HCT116 (cell line): ENCODE measurements at regions not wholly inside any gene's neighbourhood (a gene's known extent, or its start where the extent isn't known, plus 50 kb on each side); places are given as distances from the start of the nearest gene placed in this dataset.

Source experiments
- ATAC-seq: fragments of 200-7000 bp; cut with Tn5 transposase; 2 replicates; pipeline ENCODE4 v1.9.1; 2020; ENCODE audit warnings: mild to moderate bottlenecking, moderate library complexity
- BruUV-seq: library from RNA; stranded (reverse); fragments of 400-500 nt; replicated peaks from 2 replicates; lab custom pipeline; 2021; lab: Mats Ljungman, UMichigan
- CTCF ChIA-PET: fragments of 300-600 bp; sonication (Branson Sonifier 250); formaldehyde crosslinking; loops from one replicate; lab custom pipeline; 2021; ENCODE audit warnings: antibody characterized with exemption; lab: Charles Lee
- POLR2A ChIA-PET: fragments of 300-600, 350-600 bp; sonication (Branson Sonifier 250); formaldehyde crosslinking; loops from one replicate; lab custom pipeline; 2021; ENCODE audit warnings: antibody characterized with exemption; lab: Charles Lee
- RAD21 ChIA-PET, 2 experiments: fragments of 300-600 bp; sonication (Branson Sonifier 250); formaldehyde crosslinking; loops; one replicate each; lab custom pipeline; 2023; ENCODE audit warnings: low total read pairs in 2 of 2; ENCODE audit not compliant: uncharacterized antibody in 2 of 2, unreplicated experiment in 2 of 2, low non-redundant PET in 1 of 2; lab: Charles Lee
- DNase-seq: peaks from one replicate; pipeline ENCODE4 v3.0.0-alpha.2; 2010; ENCODE audit warnings: low read depth, low spot score
- H2AFZ ChIP-seq: fragments of 200-600 bp; shearing (Covaris generic), sonication (generic); 2 replicates; pipeline ENCODE4 v1.6.1; 2017; ENCODE audit warnings: low read depth, mixed run types, mixed read lengths, antibody characterized with exemption, low read length; ENCODE audit not compliant: poor library complexity, severe bottlenecking
- H3K27ac ChIP-seq: 2 replicates; pipeline ENCODE4 v1.5.1; 2012; ENCODE audit warnings: low read depth, low read length
- H3K27me3 ChIP-seq: fragments of 200-600 bp; sonication (generic); 2 replicates; pipeline ENCODE4 v1.6.1; 2016; ENCODE audit warnings: mixed run types, low read length, mixed read lengths; ENCODE audit not compliant: insufficient read depth
- H3K36me3 ChIP-seq, 2 experiments: fragments of 200-500 bp in 1 of 2; fragments of 200-600 bp in 1 of 2; sonication (Bioruptor generic) in 1 of 2; sonication (generic) in 1 of 2; 2 replicates each; pipeline versions ENCODE4 v1.5.1 to v1.6.1; 2014 to 2016; ENCODE audit warnings: low read length in 2 of 2, inconsistent platforms in 1 of 2, mixed read lengths in 1 of 2, mixed run types in 1 of 2; ENCODE audit not compliant: insufficient read depth in 2 of 2, control insufficient read depth in 1 of 2
- H3K4me1 ChIP-seq, 2 experiments: fragments of 200-600 bp in 1 of 2; sonication (generic) in 1 of 2; 2 replicates each; pipeline versions ENCODE4 v1.5.1 to v1.6.1; 2012 to 2017; ENCODE audit warnings: low read length in 2 of 2, inconsistent platforms in 1 of 2, mild to moderate bottlenecking in 1 of 2, mixed read lengths in 1 of 2, mixed run types in 1 of 2, moderate library complexity in 1 of 2; ENCODE audit not compliant: insufficient read depth in 2 of 2, control insufficient read depth in 1 of 2
- H3K4me2 ChIP-seq: fragments of 200-600 bp; sonication (generic); 2 replicates; pipeline ENCODE4 v1.6.1; 2017; ENCODE audit warnings: mixed run types, low read length, mixed read lengths
- H3K4me3 ChIP-seq, 2 experiments: fragments of 200-600 bp in 1 of 2; sonication (generic) in 1 of 2; replicated peaks in 1 of 2; 2 replicates each; pipeline ENCODE4 v1.5.1; 2011 to 2016; ENCODE audit warnings: low read length in 2 of 2, control low read depth in 1 of 2, low read depth in 1 of 2, mild to moderate bottlenecking in 1 of 2, mixed read lengths in 1 of 2, mixed run types in 1 of 2
- H3K79me2 ChIP-seq: fragments of 200-600 bp; sonication (generic); 2 replicates; pipeline ENCODE4 v1.6.1; 2017; ENCODE audit warnings: mild to moderate bottlenecking, mixed run types, low read length, moderate library complexity, mixed read lengths; ENCODE audit not compliant: insufficient read depth
- H3K9ac ChIP-seq: fragments of 200-600 bp; sonication (generic); 2 replicates; pipeline ENCODE4 v1.6.1; 2016; ENCODE audit warnings: low read length, mixed read lengths
- H3K9me2 ChIP-seq: fragments of 200-600 bp; sonication (generic), shearing (Covaris generic); 2 replicates; pipeline ENCODE4 v1.6.1; 2017; ENCODE audit warnings: mixed run types, mild to moderate bottlenecking, moderate library complexity; ENCODE audit not compliant: insufficient read depth
- H3K9me3 ChIP-seq, 2 experiments: fragments of 200-500 bp in 1 of 2; fragments of 200-600 bp in 1 of 2; sonication (Bioruptor generic) in 1 of 2; sonication (generic) in 1 of 2; 2 replicates each; pipeline ENCODE4 v1.6.1; 2014 to 2017; ENCODE audit warnings: low read length in 2 of 2, mixed read lengths in 2 of 2, inconsistent platforms in 1 of 2, low read depth in 1 of 2, mild to moderate bottlenecking in 1 of 2, mixed run types in 1 of 2, moderate library complexity in 1 of 2; ENCODE audit not compliant: control insufficient read depth in 1 of 2, insufficient read depth in 1 of 2
- H4K20me1 ChIP-seq: fragments of 200-600 bp; sonication (generic), shearing (Covaris generic); 2 replicates; pipeline ENCODE4 v1.6.1; 2017; ENCODE audit warnings: mixed run types, mild to moderate bottlenecking, moderate library complexity; ENCODE audit not compliant: insufficient read depth
- CBX3 ChIP-seq: IDR thresholded peaks from 2 replicates; pipeline ENCODE4 v1.6.1; 2012; ENCODE audit warnings: low read depth
- CEBPB ChIP-seq: IDR thresholded peaks from 2 replicates; pipeline ENCODE4 v1.6.1; 2012; ENCODE audit warnings: low read depth
- CTCF ChIP-seq, 3 experiments: fragments of 200-600 bp in 1 of 3; sonication (generic) in 1 of 3; IDR thresholded peaks in 2 of 3; conservative IDR thresholded peaks in 1 of 3; 2 replicates each; pipeline ENCODE4 v1.5.1; 2012 to 2017; ENCODE audit warnings: low read depth in 2 of 3, low read length in 2 of 3, antibody characterized with exemption in 1 of 3, borderline replicate concordance in 1 of 3, control low read depth in 1 of 3, mild to moderate bottlenecking in 1 of 3, mixed read lengths in 1 of 3, mixed run types in 1 of 3, moderate library complexity in 1 of 3; ENCODE audit not compliant: insufficient read depth in 1 of 3
- EGR1 ChIP-seq: IDR thresholded peaks from 2 replicates; pipeline ENCODE4 v1.6.1; 2012; ENCODE audit warnings: low read depth
- ELF1 ChIP-seq: IDR thresholded peaks from 2 replicates; pipeline ENCODE4 v1.6.1; 2012; ENCODE audit warnings: low read depth, borderline replicate concordance
- EZH2 ChIP-seq: fragments of 200-600 bp; sonication (generic); IDR thresholded peaks from 2 replicates; pipeline ENCODE4 v1.6.1; 2017; ENCODE audit warnings: antibody characterized with exemption, mixed run types
- EZH2phosphoT487 ChIP-seq: fragments of 200-600 bp; IDR thresholded peaks from 2 replicates; pipeline ENCODE4 v1.6.1; 2018; ENCODE audit warnings: antibody characterized with exemption, borderline replicate concordance
- FOSL1 ChIP-seq: IDR thresholded peaks from 2 replicates; pipeline ENCODE4 v1.6.1; 2012; ENCODE audit warnings: low read depth
- JUND ChIP-seq: IDR thresholded peaks from 2 replicates; pipeline ENCODE4 v1.6.1; 2012
- MAX ChIP-seq: IDR thresholded peaks from 2 replicates; pipeline ENCODE4 v1.6.1; 2012
- POLR2A ChIP-seq: IDR thresholded peaks from 2 replicates; pipeline ENCODE4 v1.7.0; 2011; ENCODE audit warnings: borderline replicate concordance; ENCODE audit not compliant: insufficient read depth, insufficient read length; ENCODE audit errors: extremely low read depth
- POLR2AphosphoS5 ChIP-seq: IDR thresholded peaks from 2 replicates; pipeline ENCODE4 v1.6.1; 2011; ENCODE audit warnings: mild to moderate bottlenecking, low read depth, low read length, moderate library complexity
- RAD21 ChIP-seq: IDR thresholded peaks from 2 replicates; pipeline ENCODE4 v1.6.1; 2012; ENCODE audit warnings: low read depth, mild to moderate bottlenecking
- SIN3A ChIP-seq: IDR thresholded peaks from 2 replicates; pipeline ENCODE4 v1.6.1; 2012; ENCODE audit warnings: low read depth
- SRF ChIP-seq: IDR thresholded peaks from 2 replicates; pipeline ENCODE4 v1.6.1; 2012; ENCODE audit warnings: low read depth
- TCF7L2 ChIP-seq: IDR thresholded peaks from 2 replicates; pipeline ENCODE4 v1.7.0; 2011; ENCODE audit warnings: borderline replicate concordance, inconsistent platforms; ENCODE audit not compliant: insufficient read depth, insufficient read length; ENCODE audit errors: extremely low read depth
- YY1 ChIP-seq: IDR thresholded peaks from 2 replicates; pipeline ENCODE4 v1.6.1; 2011; ENCODE audit warnings: low read length, low read depth, moderate library complexity, mild to moderate bottlenecking; ENCODE audit not compliant: insufficient replicate concordance; ENCODE audit errors: extremely low read depth
- ZFX ChIP-seq: fragments of 450-650 bp; IDR thresholded peaks from 2 replicates; pipeline ENCODE4 v1.6.1; 2017
- ZNF274 ChIP-seq: fragments of 200-500 bp; sonication (Bioruptor generic); IDR thresholded peaks from 2 replicates; pipeline ENCODE4 v1.6.1; 2014; ENCODE audit warnings: mild to moderate bottlenecking, low read depth, low read length, inconsistent platforms
- intact Hi-C: fragments of 100-400 bp; cut with micrococcal nuclease; formaldehyde crosslinking; loops from 2 replicates; pipeline ENCODE4 v1.10.0; 2022

GRCh38 chr16:86891121-86891520, 312.8 kb downstream of the FOXL1 start:
- no peak for ATAC-seq
- intact Hi-C loops: no loop called here
- H3K4me2 ChIP-seq: no peak overlapping the region
- H3K9ac ChIP-seq: no peak overlapping the region
- no peaks in the 10 kb centered on the region for H3K9me2 ChIP-seq
- TF ChIP-seq ZFX: no peak
- no peak for TF ChIP-seq RAD21
- TF ChIP-seq FOSL1: no peak
- no peak for TF ChIP-seq POLR2AphosphoS5
- no peak for TF ChIP-seq ZNF274
- no peak for TF ChIP-seq TCF7L2
- TF ChIP-seq YY1: no peak
- no peak for TF ChIP-seq CEBPB
- TF ChIP-seq SRF: no peak
- no peak for TF ChIP-seq JUND
- no peak for TF ChIP-seq EZH2phosphoT487
- no peak for TF ChIP-seq EZH2
- TF ChIP-seq CBX3: no peak
- TF ChIP-seq POLR2A: no peak
- no peaks in the 10 kb centered on the region for H4K20me1 ChIP-seq
- ChIA-PET RAD21 (no interaction called here), POLR2A (no interaction called here), CTCF (no interaction called here)
- peaks cover 64% of the 10 kb centered on the region for H3K27me3 ChIP-seq
- no peak overlapping the region for H3K4me3 ChIP-seq
- no peak overlapping the region for H2AFZ ChIP-seq
- no peak overlapping the region for H3K27ac ChIP-seq
- BruUV-seq: no TSS peak
- no peaks in the 10 kb centered on the region for H3K36me3 ChIP-seq
- H3K79me2 ChIP-seq: no peaks in the 10 kb centered on the region
- no peaks in the 10 kb centered on the region for H3K4me1 ChIP-seq
- no peaks in the 10 kb centered on the region for H3K9me3 ChIP-seq
- DNase-seq: no peak

- H3K27me3 ChIP-seq: peaks cover 62% of the 10 kb centered on the region
- H3K9me3 ChIP-seq: no peaks in the 10 kb centered on the region
- no peaks in the 10 kb centered on the region for H3K79me2 ChIP-seq
- no peaks in the 10 kb centered on the region for H4K20me1 ChIP-seq
- intact Hi-C loops: no loop called here
- no peak overlapping the region for H3K27ac ChIP-seq
- POLR2A ChIA-PET: no interaction called here
- ATAC-seq (no peak), DNase-seq (no peak)
- RAD21 ChIA-PET: no interaction called here
- no peaks in the 10 kb centered on the region for H3K36me3 ChIP-seq
- H3K4me1 ChIP-seq: no peaks in the 10 kb centered on the region
- no TSS peak for BruUV-seq
- no peak overlapping the region for H3K9ac ChIP-seq
- no peak overlapping the region for H2AFZ ChIP-seq
- no peak overlapping the region for H3K4me2 ChIP-seq
- no peaks in the 10 kb centered on the region for H3K9me2 ChIP-seq
- CTCF ChIA-PET: no interaction called here
- H3K4me3 ChIP-seq: no peak overlapping the region
- no peak for TF ChIP-seq JUND
- no peak for TF ChIP-seq EZH2phosphoT487
- TF ChIP-seq ELF1: no peak
- no peak for TF ChIP-seq POLR2AphosphoS5
- no peak for TF ChIP-seq CEBPB
- TF ChIP-seq MAX: no peak
- TF ChIP-seq FOSL1: no peak
- no peak for TF ChIP-seq EGR1
- no peak for TF ChIP-seq POLR2A
- no peak for TF ChIP-seq CBX3
- TF ChIP-seq SIN3A: no peak
- no peak for TF ChIP-seq ZFX
- no peak for TF ChIP-seq CTCF (IDR thresholded peaks at IDR 0.05 in 2 of 3, conservative IDR thresholded peaks at IDR 0.05 in 1 of 3; ENCODE audit: borderline replicate concordance in 1 of 3, insufficient read depth in 1 of 3, low read depth in 2 of 3, low read length in 2 of 3)
These were observed 313.3 kb downstream of the FOXL1 start for GRCh38 chr16:86891631-86892030.
